Breast epithelium (tissue), 4 donors: ENCODE measurements at regions not wholly inside any gene's neighbourhood (a gene's known extent, or its start where the extent isn't known, plus 50 kb on each side); places are given as distances from the start of the nearest gene placed in this dataset.
"Not testable (repeated sequence)": the region's sequence is repeated elsewhere in the genome, so short reads cannot be mapped to it uniquely, and the experiment has no call there.

ENCODE experiments used
- DNase-seq, 2 donors: peaks; one replicate each; pipeline ENCODE4 v3.0.0-alpha.2; 2019; ENCODE audit warnings: low spot score in 2 of 2
- H3K27ac ChIP-seq, 2 donors: fragments of 200-600 bp; sonication (generic) in 1 of 2; one replicate each; pipeline ENCODE4 v1.5.1; 2016 to 2019; ENCODE audit warnings: mild to moderate bottlenecking in 1 of 2
- H3K27me3 ChIP-seq, 2 donors: fragments of 200-600 bp; sonication (generic) in 1 of 2; one replicate each; pipeline versions ENCODE4 v1.5.1 to v1.6.0; 2017 to 2019; ENCODE audit warnings: control low read depth in 1 of 2, mild to moderate bottlenecking in 1 of 2
- H3K36me3 ChIP-seq: fragments of 200-600 bp; one replicate; pipeline ENCODE4 v1.5.1; 2019
- H3K4me1 ChIP-seq, 2 donors: fragments of 200-600 bp; sonication (generic); one replicate each; pipeline ENCODE4 v1.5.1; 2016 to 2019; ENCODE audit warnings: control low read depth in 1 of 2
- H3K4me3 ChIP-seq, 3 donors: fragments of 200-600 bp; sonication (generic); 1 replicate in 2 of 3; 2 replicates in 1 of 3; pipeline ENCODE4 v1.5.1; 2016 to 2019; ENCODE audit warnings: mild to moderate bottlenecking in 3 of 3, moderate library complexity in 2 of 3
- H3K9me3 ChIP-seq, 2 donors: fragments of 200-600 bp; sonication (generic) in 1 of 2; one replicate each; pipeline ENCODE4 v1.5.1; 2016 to 2019; ENCODE audit warnings: control low read depth in 1 of 2
- CTCF ChIP-seq, 3 donors: fragments of 450-650 bp; IDR thresholded peaks; one replicate each; pipeline ENCODE4 v1.5.1; 2016 to 2017; ENCODE audit warnings: antibody characterized with exemption in 3 of 3, mild to moderate bottlenecking in 3 of 3, moderate library complexity in 3 of 3
- POLR2A ChIP-seq: fragments of 450-650 bp; IDR thresholded peaks from one replicate; pipeline ENCODE4 v1.6.1; 2016; ENCODE audit warnings: antibody characterized with exemption, mild to moderate bottlenecking, moderate library complexity
- POLR2AphosphoS5 ChIP-seq, 3 donors: sonication (generic); formaldehyde crosslinking; IDR thresholded peaks; one replicate each; pipeline ENCODE4 v1.6.1; 2017; ENCODE audit warnings: antibody characterized with exemption in 3 of 3
- intact Hi-C: fragments of 100-400 bp; cut with DNase I; formaldehyde crosslinking; loops from one replicate; pipeline ENCODE4 v1.15.1; 2023; ENCODE audit warnings: low total_unique reads

- no peak for DNase-seq
- intact Hi-C loops = loop anchor here (5.0 kb wide), 1 partner anchor 1258 kb away; the partner anchor contains the start of gene IGFBP3
- no peaks in the 10 kb centered on the region for H3K9me3 ChIP-seq
- no peak overlapping the region for H3K27ac ChIP-seq
- H3K4me1 ChIP-seq = peaks cover 0 to 7% of the 10 kb centered on the region in 2 donors
- H3K36me3 ChIP-seq = no peaks in the 10 kb centered on the region
- no peak overlapping the region for H3K4me3 ChIP-seq
- TF ChIP-seq POLR2A (no peak), CTCF (IDR thresholded peaks at IDR 0.05) (peak in 1 of 3 donors; percentile 4), POLR2AphosphoS5 (IDR thresholded peaks at IDR 0.05) (no peak)
- H3K27me3 ChIP-seq = no peaks in the 10 kb centered on the region
Measured at GRCh38 chr7:47180516-47180826, 401.4 kb downstream of the TNS3 start.

GRCh38 chr7:47179812-47180515 is 401.9 kb downstream of the TNS3 start:
- Histone ChIP-seq H3K27me3 (no peaks in the 10 kb centered on the region), H3K27ac (no peak overlapping the region), H3K9me3 (no peaks in the 10 kb centered on the region), H3K36me3 (no peaks in the 10 kb centered on the region), H3K4me1 (peaks cover 0 to 7% of the 10 kb centered on the region in 2 donors), H3K4me3 (no peak overlapping the region)
- TF ChIP-seq POLR2A (no peak), CTCF (IDR thresholded peaks at IDR 0.05) (peak; percentile 27 to 58 (median 51)), POLR2AphosphoS5 (IDR thresholded peaks at IDR 0.05) (no peak)
- intact Hi-C loops = loop anchor here (5.0 kb wide), 1 partner anchor 1258 kb away; the partner anchor contains the start of gene IGFBP3
- no peak for DNase-seq

DNA sequence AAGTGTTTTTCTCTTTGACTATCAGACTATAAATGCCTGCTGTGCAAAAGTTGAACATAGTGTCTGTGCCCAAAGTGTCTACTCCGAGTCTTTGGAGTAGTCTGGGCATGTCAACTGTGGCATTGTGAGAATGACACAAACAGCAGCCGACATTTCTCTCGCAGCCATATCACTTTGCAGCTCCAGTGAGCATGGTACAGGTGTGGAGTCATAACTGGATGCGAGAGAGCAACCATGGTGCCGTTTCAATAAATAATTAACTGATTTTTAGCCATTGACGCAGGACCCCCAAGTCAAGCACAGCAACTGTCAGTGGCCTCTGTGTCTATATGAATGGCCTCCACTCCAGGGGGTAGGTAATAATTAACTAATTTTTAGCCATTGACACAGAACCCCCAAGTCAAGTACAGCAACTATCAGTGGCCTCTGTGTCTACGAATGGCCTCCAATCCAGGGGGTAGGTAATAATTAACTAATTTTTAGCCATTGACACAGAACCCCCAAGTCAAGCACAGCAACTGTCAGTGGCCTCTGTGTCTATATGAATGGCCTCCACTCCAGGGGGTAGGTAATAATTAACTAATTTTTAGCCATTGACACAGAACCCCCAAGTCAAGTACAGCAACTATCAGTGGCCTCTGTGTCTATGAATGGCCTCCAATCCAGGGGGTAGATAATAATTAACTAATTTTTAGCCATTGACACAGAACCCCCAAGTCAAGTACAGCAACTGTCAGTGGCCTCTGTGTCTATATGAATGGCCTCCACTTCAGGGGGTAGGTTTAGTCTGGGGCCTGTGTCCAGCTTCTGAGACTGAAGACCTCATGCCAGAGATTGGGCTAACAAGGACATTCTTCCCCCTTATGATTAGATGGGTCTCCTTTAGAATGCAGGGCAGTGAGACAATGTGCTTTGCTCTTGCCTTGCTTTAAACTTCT is 409.0 kb downstream of the TNS3 start:
- H3K9me3 ChIP-seq, H3K4me3 ChIP-seq, DNase-seq, H3K27me3 ChIP-seq, H3K36me3 ChIP-seq, H3K4me1 ChIP-seq, intact Hi-C loops, H3K27ac ChIP-seq: not testable (repeated sequence)

GRCh38 chr7:47170516-47170915 is 411.4 kb downstream of the TNS3 start:
- Histone ChIP-seq H3K9me3 (no peaks in the 10 kb centered on the region), H3K4me3 (no peak overlapping the region), H3K27me3 (no peaks in the 10 kb centered on the region), H3K36me3 (no peaks in the 10 kb centered on the region), H3K27ac (no peak overlapping the region), H3K4me1 (no peaks in the 10 kb centered on the region)
- intact Hi-C loops = no loop called here
- no peak for DNase-seq
- no peak for TF ChIP-seq CTCF (IDR thresholded peaks at IDR 0.05)
- no peak for TF ChIP-seq POLR2A
- no peak for TF ChIP-seq POLR2AphosphoS5 (IDR thresholded peaks at IDR 0.05)

- Histone ChIP-seq H3K27me3 (no peaks in the 10 kb centered on the region), H3K4me3 (no peak overlapping the region), H3K36me3 (no peaks in the 10 kb centered on the region), H3K27ac (no peak overlapping the region), H3K9me3 (peaks cover 2 to 3% of the 10 kb centered on the region in 2 donors), H3K4me1 (no peaks in the 10 kb centered on the region)
- TF ChIP-seq POLR2A = no peak
- no peak for TF ChIP-seq CTCF (IDR thresholded peaks at IDR 0.05)
- TF ChIP-seq POLR2AphosphoS5 (IDR thresholded peaks at IDR 0.05) = no peak
- intact Hi-C loops = no loop called here
- DNase-seq = no peak
Measured at GRCh38 chr7:47154791-47155190, 427.1 kb downstream of the TNS3 start.
